Progenitor cell of endocrine pancreas (in vitro differentiated cells): ENCODE measurements at regions not wholly inside any gene's neighbourhood (a gene's known extent, or its start where the extent isn't known, plus 50 kb on each side); places are given as distances from the start of the nearest gene placed in this dataset.
"Not testable (repeated sequence)": the region's sequence is repeated elsewhere in the genome, so short reads cannot be mapped to it uniquely, and the experiment has no call there.

ENCODE experiments used
- DNase-seq: peaks from one replicate; pipeline ENCODE4 v3.0.0; 2021; ENCODE audit warnings: low spot score; ENCODE audit not compliant: unreplicated experiment
- H3K27ac Mint-ChIP-seq: 2 replicates; pipeline ENCODE4 v1.8.0; 2021; ENCODE audit warnings: mild to moderate bottlenecking, moderate library complexity, mixed read lengths
- H3K27me3 Mint-ChIP-seq: 2 replicates; pipeline ENCODE4 v1.8.0; 2021; ENCODE audit warnings: mixed read lengths
- H3K36me3 Mint-ChIP-seq: 2 replicates; pipeline ENCODE4 v1.8.0; 2022; ENCODE audit warnings: mixed read lengths; ENCODE audit not compliant: insufficient read depth
- H3K4me1 Mint-ChIP-seq: 2 replicates; pipeline ENCODE4 v1.8.0; 2021; ENCODE audit warnings: low read depth, mixed read lengths
- H3K4me3 Mint-ChIP-seq: 2 replicates; pipeline ENCODE4 v1.8.0; 2021; ENCODE audit warnings: low read depth, mild to moderate bottlenecking, moderate library complexity, mixed read lengths
- H3K9me3 Mint-ChIP-seq: 2 replicates; pipeline ENCODE4 v1.8.0; 2021; ENCODE audit warnings: low read depth, mixed read lengths
- TF ChIP-seq, protein P1 (sequence below): fragments of 200-600 bp; sonication (generic); IDR thresholded peaks from one replicate; pipeline ENCODE4 v1.5.0; 2021; ENCODE audit warnings: antibody characterized with exemption, mild to moderate bottlenecking; ENCODE audit not compliant: unreplicated experiment

GRCh38 chr2:193141998-193142397 is 947.3 kb upstream of the TMEFF2 start:
- no peaks in the 10 kb centered on the region for H3K27me3 Mint-ChIP-seq
- H3K27ac Mint-ChIP-seq, result peak overlapping the region; percentile 87
- no peak for DNase-seq
- peaks cover 22% of the 10 kb centered on the region for H3K9me3 Mint-ChIP-seq
- peaks cover 14% of the 10 kb centered on the region for H3K4me1 Mint-ChIP-seq
- H3K36me3 Mint-ChIP-seq, result peaks cover 12% of the 10 kb centered on the region
- TF ChIP-seq, protein P1, sequence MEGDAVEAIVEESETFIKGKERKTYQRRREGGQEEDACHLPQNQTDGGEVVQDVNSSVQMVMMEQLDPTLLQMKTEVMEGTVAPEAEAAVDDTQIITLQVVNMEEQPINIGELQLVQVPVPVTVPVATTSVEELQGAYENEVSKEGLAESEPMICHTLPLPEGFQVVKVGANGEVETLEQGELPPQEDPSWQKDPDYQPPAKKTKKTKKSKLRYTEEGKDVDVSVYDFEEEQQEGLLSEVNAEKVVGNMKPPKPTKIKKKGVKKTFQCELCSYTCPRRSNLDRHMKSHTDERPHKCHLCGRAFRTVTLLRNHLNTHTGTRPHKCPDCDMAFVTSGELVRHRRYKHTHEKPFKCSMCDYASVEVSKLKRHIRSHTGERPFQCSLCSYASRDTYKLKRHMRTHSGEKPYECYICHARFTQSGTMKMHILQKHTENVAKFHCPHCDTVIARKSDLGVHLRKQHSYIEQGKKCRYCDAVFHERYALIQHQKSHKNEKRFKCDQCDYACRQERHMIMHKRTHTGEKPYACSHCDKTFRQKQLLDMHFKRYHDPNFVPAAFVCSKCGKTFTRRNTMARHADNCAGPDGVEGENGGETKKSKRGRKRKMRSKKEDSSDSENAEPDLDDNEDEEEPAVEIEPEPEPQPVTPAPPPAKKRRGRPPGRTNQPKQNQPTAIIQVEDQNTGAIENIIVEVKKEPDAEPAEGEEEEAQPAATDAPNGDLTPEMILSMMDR, result no peak
- no peak overlapping the region for H3K4me3 Mint-ChIP-seq

DNA sequence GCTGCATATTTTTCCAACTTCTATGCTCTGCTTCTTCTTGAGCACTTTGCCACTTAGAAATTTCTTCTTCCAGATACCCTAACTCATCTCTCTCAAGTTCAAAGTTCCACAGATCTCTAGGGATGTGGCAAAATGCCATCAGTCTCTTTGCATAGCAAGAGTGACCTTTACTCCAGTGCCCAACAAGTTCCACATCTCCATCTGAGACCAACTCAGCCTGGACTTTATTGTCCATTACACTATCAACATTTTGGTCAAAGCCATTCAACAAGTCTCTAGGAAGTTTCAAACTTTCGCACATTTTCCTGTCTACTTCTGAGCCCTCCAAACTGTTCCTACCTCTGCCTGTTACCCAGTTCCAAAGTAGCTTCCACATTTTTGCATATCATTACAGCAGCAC is 946.2 kb upstream of the TMEFF2 start:
- H3K27me3 Mint-ChIP-seq, DNase-seq, H3K4me3 Mint-ChIP-seq, H3K27ac Mint-ChIP-seq: not testable (repeated sequence)
- Mint-ChIP-seq H3K36me3 (peaks cover 11% of the 10 kb centered on the region), H3K4me1 (peaks cover 17% of the 10 kb centered on the region), H3K9me3 (peaks cover 20% of the 10 kb centered on the region)

DNA sequence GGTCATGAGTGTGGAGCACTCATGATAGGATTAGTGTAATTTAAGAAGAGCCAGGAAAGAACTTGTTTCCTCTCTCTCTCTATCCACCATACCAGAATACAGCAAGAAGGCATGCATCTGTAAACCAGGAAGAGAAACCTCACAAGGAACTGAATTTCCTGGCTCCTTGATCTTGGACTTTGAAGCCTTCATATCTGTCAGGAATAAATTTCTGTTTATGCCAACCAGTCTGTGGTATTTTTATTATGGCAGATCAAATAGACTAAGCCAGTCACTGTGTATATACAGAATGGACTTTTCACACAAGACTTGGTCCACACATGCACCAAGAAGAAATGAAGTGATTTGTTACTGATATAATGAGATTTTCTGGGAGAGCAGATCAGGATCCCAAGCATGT is 930.1 kb upstream of the TMEFF2 start:
- Mint-ChIP-seq H3K27ac (no peak overlapping the region), H3K9me3 (no peaks in the 10 kb centered on the region), H3K4me3 (no peak overlapping the region), H3K4me1 (no peaks in the 10 kb centered on the region), H3K27me3 (no peaks in the 10 kb centered on the region), H3K36me3 (no peaks in the 10 kb centered on the region)
- TF ChIP-seq, protein P1, result no peak
- no peak for DNase-seq

DNA sequence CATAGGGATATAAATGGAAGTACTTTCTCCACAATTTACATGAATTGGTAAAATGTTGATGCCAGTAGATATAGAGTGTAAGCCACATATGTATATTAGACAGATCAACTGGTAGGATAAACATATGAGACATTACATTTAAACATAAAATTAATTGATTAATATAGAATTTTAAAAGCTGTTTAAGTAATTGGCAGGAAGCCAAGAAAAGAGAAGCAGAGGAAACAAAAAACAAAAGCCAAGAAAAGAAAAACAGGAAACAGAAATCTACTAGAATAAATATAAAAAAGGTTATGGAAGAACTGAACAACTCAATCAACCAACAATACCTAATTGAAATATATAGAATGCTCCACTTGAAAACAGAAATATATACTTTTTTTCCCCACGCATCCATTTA is 920.1 kb upstream of the TMEFF2 start:
- Mint-ChIP-seq H3K4me1 (peaks cover 2% of the 10 kb centered on the region), H3K4me3 (no peak overlapping the region), H3K27ac (no peak overlapping the region), H3K9me3 (no peaks in the 10 kb centered on the region), H3K27me3 (no peaks in the 10 kb centered on the region), H3K36me3 (no peaks in the 10 kb centered on the region)
- TF ChIP-seq, protein P1, result no peak
- no peak for DNase-seq

DNA sequence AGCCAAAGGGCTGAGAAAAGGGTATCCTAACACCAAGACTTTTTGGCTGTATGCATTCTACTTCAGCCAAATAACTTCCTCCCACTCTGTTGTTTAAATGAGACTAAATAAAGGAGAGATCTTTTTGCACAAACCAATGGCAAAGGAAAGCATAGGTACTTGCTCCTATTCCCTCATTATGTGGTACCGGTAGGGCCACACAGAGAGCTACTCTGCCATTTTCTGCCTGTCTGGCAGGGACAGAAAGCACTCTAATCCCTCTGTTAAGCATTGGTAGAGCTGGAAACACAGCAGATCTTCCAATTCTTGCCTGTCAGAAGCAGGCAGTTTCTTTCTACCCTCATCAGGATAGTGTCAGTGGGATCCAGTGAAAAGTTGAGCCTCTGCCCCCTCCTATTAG is 918.3 kb upstream of the TMEFF2 start:
- Mint-ChIP-seq H3K4me1 (peaks cover 2% of the 10 kb centered on the region), H3K9me3 (no peaks in the 10 kb centered on the region), H3K27ac (peak overlapping the region; percentile 13), H3K27me3 (no peaks in the 10 kb centered on the region), H3K4me3 (no peak overlapping the region), H3K36me3 (no peaks in the 10 kb centered on the region)
- TF ChIP-seq, protein P1, result no peak
- no peak for DNase-seq

GRCh38 chr2:193103064-193103463 is 908.3 kb upstream of the TMEFF2 start:
- H3K36me3 Mint-ChIP-seq, result no peaks in the 10 kb centered on the region
- no peaks in the 10 kb centered on the region for H3K27me3 Mint-ChIP-seq
- H3K4me3 Mint-ChIP-seq, result no peak overlapping the region

More at GRCh38 chr2:193103064-193103463, 908.3 kb upstream of the TMEFF2 start:
- Mint-ChIP-seq H3K4me1 (no peaks in the 10 kb centered on the region), H3K9me3 (peaks cover 6% of the 10 kb centered on the region), H3K27ac (no peak overlapping the region)
- TF ChIP-seq, protein P1, result no peak
- no peak for DNase-seq
